Activated naive CD4-positive, alpha-beta T cell treated with anti-CD3 and anti-CD28 coated beads for 36 hours (primary cell): ENCODE measurements at regions not wholly inside any gene's neighbourhood (a gene's known extent, or its start where the extent isn't known, plus 50 kb on each side); places are given as distances from the start of the nearest gene placed in this dataset.

Experiments used
- CTCF ChIA-PET: fragments of 350-600 bp; sonication (Branson Sonifier 250); formaldehyde crosslinking; loops from one replicate; lab custom pipeline; 2021; ENCODE audit warnings: antibody characterized with exemption; lab: Charles Lee
- DNase-seq: peaks from one replicate; pipeline ENCODE4 v3.0.0-alpha.2; 2020
- H3K27ac Mint-ChIP-seq: one replicate; pipeline ENCODE4 v1.8.0; 2021; ENCODE audit warnings: mild to moderate bottlenecking, mixed read lengths
- H3K27me3 Mint-ChIP-seq: one replicate; pipeline ENCODE4 v1.8.0; 2021; ENCODE audit warnings: low read depth, mixed read lengths
- H3K36me3 Mint-ChIP-seq: one replicate; pipeline ENCODE4 v1.8.0; 2021; ENCODE audit warnings: low read depth, mixed read lengths
- H3K4me1 Mint-ChIP-seq: one replicate; pipeline ENCODE4 v1.8.0; 2021; ENCODE audit warnings: low read depth, mixed read lengths
- H3K4me3 Mint-ChIP-seq: one replicate; pipeline ENCODE4 v1.8.0; 2021; ENCODE audit warnings: mild to moderate bottlenecking, moderate library complexity, mixed read lengths
- H3K9me3 Mint-ChIP-seq: one replicate; pipeline ENCODE4 v1.8.0; 2021; ENCODE audit warnings: mixed read lengths
- intact Hi-C: fragments of 100-400 bp; cut with micrococcal nuclease; formaldehyde crosslinking; loops from one replicate; pipeline ENCODE4 v1.15.1; 2023

GRCh38 chrX:120751683-120752082, 121.8 kb upstream of the C1GALT1C1 start:
- CTCF ChIA-PET: interaction anchor here (0.8 to 1.3 kb wide), 2 partner anchors 15 to 38 kb away, joined by 3 to 5 read pairs; no protein-coding TSS in a partner anchor
- DNase-seq: no peak
- Mint-ChIP-seq H3K4me1 (peaks cover 48% of the 10 kb centered on the region), H3K27me3 (no peaks in the 10 kb centered on the region), H3K27ac (no peak overlapping the region), H3K4me3 (no peak overlapping the region), H3K9me3 (no peaks in the 10 kb centered on the region), H3K36me3 (no peaks in the 10 kb centered on the region)
- intact Hi-C loops: loop anchor here (2.0 to 10.0 kb wide), 3 partner anchors 54 to 437 kb away; partner anchors contain the start of genes CUL4B and TMEM255A

- H3K9me3 Mint-ChIP-seq: peaks cover 2% of the 10 kb centered on the region
- intact Hi-C loops: loop anchor here (5.0 to 10.0 kb wide), 2 partner anchors 53 to 436 kb away; partner anchors contain the start of gene TMEM255A
- DNase-seq: no peak
- no peak overlapping the region for H3K4me3 Mint-ChIP-seq
- H3K27ac Mint-ChIP-seq: no peak overlapping the region
- H3K36me3 Mint-ChIP-seq: no peaks in the 10 kb centered on the region
- peaks cover 43% of the 10 kb centered on the region for H3K4me1 Mint-ChIP-seq
- CTCF ChIA-PET: no interaction called here
- H3K27me3 Mint-ChIP-seq: no peaks in the 10 kb centered on the region
Measured at GRCh38 chrX:120750381-120750780, 120.5 kb upstream of the C1GALT1C1 start.

- no peaks in the 10 kb centered on the region for H3K36me3 Mint-ChIP-seq
- H3K4me1 Mint-ChIP-seq: peaks cover 32% of the 10 kb centered on the region
- intact Hi-C loops: no loop called here
- DNase-seq: no peak
- H3K9me3 Mint-ChIP-seq: peaks cover 2% of the 10 kb centered on the region
- H3K27me3 Mint-ChIP-seq: no peaks in the 10 kb centered on the region
- no peak overlapping the region for H3K4me3 Mint-ChIP-seq
- no peak overlapping the region for H3K27ac Mint-ChIP-seq
- CTCF ChIA-PET: interaction anchor here (1.6 kb wide), 1 partner anchor 41 kb away, joined by 4 read pairs; no protein-coding TSS in a partner anchor
Measured at GRCh38 chrX:120749141-120749846, 119.4 kb upstream of the C1GALT1C1 start.

- intact Hi-C loops: no loop called here
- peaks cover 9% of the 10 kb centered on the region for H3K4me1 Mint-ChIP-seq
- no peak overlapping the region for H3K27ac Mint-ChIP-seq
- H3K36me3 Mint-ChIP-seq: no peaks in the 10 kb centered on the region
- CTCF ChIA-PET: interaction anchor here (0.7 kb wide), 1 partner anchor 73 kb away, joined by 3 read pairs; no protein-coding TSS in a partner anchor
- no peaks in the 10 kb centered on the region for H3K27me3 Mint-ChIP-seq
- DNase-seq: no peak
- peaks cover 2% of the 10 kb centered on the region for H3K9me3 Mint-ChIP-seq
- H3K4me3 Mint-ChIP-seq: no peak overlapping the region
Measured at GRCh38 chrX:120746153-120746552, 116.3 kb upstream of the C1GALT1C1 start.

GRCh38 chrX:120742946-120743665, 113.3 kb upstream of the C1GALT1C1 start:
- intact Hi-C loops: no loop called here
- CTCF ChIA-PET: interaction anchor here (0.6 kb wide), 1 partner anchor 100 kb away, joined by 3 read pairs; no protein-coding TSS in a partner anchor
- peaks cover 7% of the 10 kb centered on the region for H3K4me1 Mint-ChIP-seq
- H3K27me3 Mint-ChIP-seq: no peaks in the 10 kb centered on the region
- DNase-seq: no peak
- peaks cover 2% of the 10 kb centered on the region for H3K9me3 Mint-ChIP-seq
- no peak overlapping the region for H3K4me3 Mint-ChIP-seq
- H3K27ac Mint-ChIP-seq: no peak overlapping the region
- H3K36me3 Mint-ChIP-seq: no peaks in the 10 kb centered on the region

GRCh38 chrX:120741452-120741851, 111.6 kb upstream of the C1GALT1C1 start:
- CTCF ChIA-PET: interaction anchor here (0.6 kb wide), 1 partner anchor 91 kb away, joined by 3 read pairs; no protein-coding TSS in a partner anchor
- peaks cover 2% of the 10 kb centered on the region for H3K9me3 Mint-ChIP-seq
- no peak overlapping the region for H3K27ac Mint-ChIP-seq
- no peak overlapping the region for H3K4me3 Mint-ChIP-seq
- no peaks in the 10 kb centered on the region for H3K27me3 Mint-ChIP-seq
- H3K36me3 Mint-ChIP-seq: no peaks in the 10 kb centered on the region
- no peak for DNase-seq
- H3K4me1 Mint-ChIP-seq: peaks cover 24% of the 10 kb centered on the region
- intact Hi-C loops: no loop called here

- H3K27me3 Mint-ChIP-seq: no peaks in the 10 kb centered on the region
- intact Hi-C loops: no loop called here
- no peak overlapping the region for H3K27ac Mint-ChIP-seq
- H3K4me1 Mint-ChIP-seq: peaks cover 25% of the 10 kb centered on the region
- H3K9me3 Mint-ChIP-seq: no peaks in the 10 kb centered on the region
- no peak overlapping the region for H3K4me3 Mint-ChIP-seq
- CTCF ChIA-PET: no interaction called here
- no peaks in the 10 kb centered on the region for H3K36me3 Mint-ChIP-seq
- no peak for DNase-seq
Measured at GRCh38 chrX:120740072-120740471, 110.2 kb upstream of the C1GALT1C1 start.

- H3K4me1 Mint-ChIP-seq: peaks cover 25% of the 10 kb centered on the region
- H3K27ac Mint-ChIP-seq: no peak overlapping the region
- no peaks in the 10 kb centered on the region for H3K27me3 Mint-ChIP-seq
- intact Hi-C loops: no loop called here
- H3K9me3 Mint-ChIP-seq: no peaks in the 10 kb centered on the region
- CTCF ChIA-PET: no interaction called here
- DNase-seq: no peak
- no peaks in the 10 kb centered on the region for H3K36me3 Mint-ChIP-seq
- H3K4me3 Mint-ChIP-seq: no peak overlapping the region
Measured at GRCh38 chrX:120739300-120739699, 109.4 kb upstream of the C1GALT1C1 start.

GRCh38 chrX:120736989-120737388, 107.1 kb upstream of the C1GALT1C1 start:
- DNase-seq: peak; percentile 21
- no peaks in the 10 kb centered on the region for H3K9me3 Mint-ChIP-seq
- CTCF ChIA-PET: interaction anchor here (1.0 kb wide), 1 partner anchor 15 kb away, joined by 3 read pairs; no protein-coding TSS in a partner anchor
- peaks cover 25% of the 10 kb centered on the region for H3K4me1 Mint-ChIP-seq
- H3K36me3 Mint-ChIP-seq: no peaks in the 10 kb centered on the region
- H3K4me3 Mint-ChIP-seq: no peak overlapping the region
- H3K27ac Mint-ChIP-seq: peak overlapping the region; percentile 28
- intact Hi-C loops: loop anchor here (1.0 to 2.0 kb wide), 5 partner anchors 16 to 571 kb away; no protein-coding TSS in a partner anchor
- H3K27me3 Mint-ChIP-seq: no peaks in the 10 kb centered on the region

GRCh38 chrX:120735966-120736365, 106.1 kb upstream of the C1GALT1C1 start:
- Mint-ChIP-seq H3K9me3 (no peaks in the 10 kb centered on the region), H3K4me1 (peaks cover 25% of the 10 kb centered on the region), H3K4me3 (no peak overlapping the region), H3K27me3 (no peaks in the 10 kb centered on the region), H3K36me3 (no peaks in the 10 kb centered on the region), H3K27ac (no peak overlapping the region)
- intact Hi-C loops: loop anchor here (2.0 kb wide), 1 partner anchor 35 kb away; no protein-coding TSS in a partner anchor
- no peak for DNase-seq
- CTCF ChIA-PET: no interaction called here

GRCh38 chrX:120732879-120733278, 103.0 kb upstream of the C1GALT1C1 start:
- Mint-ChIP-seq H3K4me1 (peaks cover 16% of the 10 kb centered on the region), H3K36me3 (no peaks in the 10 kb centered on the region), H3K4me3 (no peak overlapping the region), H3K27ac (no peak overlapping the region), H3K9me3 (no peaks in the 10 kb centered on the region), H3K27me3 (no peaks in the 10 kb centered on the region)
- CTCF ChIA-PET: no interaction called here
- intact Hi-C loops: no loop called here
- DNase-seq: no peak

- H3K36me3 Mint-ChIP-seq: no peaks in the 10 kb centered on the region
- DNase-seq: no peak
- no peak overlapping the region for H3K27ac Mint-ChIP-seq
- CTCF ChIA-PET: no interaction called here
- no peaks in the 10 kb centered on the region for H3K27me3 Mint-ChIP-seq
- H3K4me1 Mint-ChIP-seq: peaks cover 12% of the 10 kb centered on the region
- no peak overlapping the region for H3K4me3 Mint-ChIP-seq
- intact Hi-C loops: no loop called here
- no peaks in the 10 kb centered on the region for H3K9me3 Mint-ChIP-seq
Measured at GRCh38 chrX:120732461-120732860, 102.6 kb upstream of the C1GALT1C1 start.
